ENCODE measurements at regions not wholly inside any gene's neighbourhood (a gene's known extent, or its start where the extent isn't known, plus 50 kb on each side); places are given as distances from the start of the nearest gene placed in this dataset.
A peak's percentile ranks its signal among the peaks of the same experiment; 100 is the strongest.
"Not testable (repeated sequence)": the region's sequence is repeated elsewhere in the genome, so short reads cannot be mapped to it uniquely, and the experiment has no call there.

GRCh38 chr19:34871911-34872310, 54.8 kb upstream of the ZNF30 start:
- not testable (repeated sequence) for DNase-seq

- no peak for DNase-seq
Measured at GRCh38 chr19:34867631-34868030, 59.1 kb upstream of the ZNF30 start.

- not testable (repeated sequence) for DNase-seq
Measured at GRCh38 chr19:34865225-34865624, 61.5 kb upstream of the ZNF30 start.

- DNase-seq, result peak; percentile 26
Measured at GRCh38 chr19:34859823-34860736, 66.6 kb upstream of the ZNF30 start.

GRCh38 chr19:34859325-34859724, 67.4 kb upstream of the ZNF30 start:
- not testable (repeated sequence) for DNase-seq

- DNase-seq, result no peak
Measured at GRCh38 chr19:34856052-34856451, 70.7 kb upstream of the ZNF30 start.

- DNase-seq, result no peak
Measured at GRCh38 chr19:34853369-34853768, 73.3 kb upstream of the ZNF30 start.

GRCh38 chr19:34852669-34853068, 74.0 kb upstream of the ZNF30 start:
- DNase-seq, result no peak

- DNase-seq, result no peak
Measured at GRCh38 chr19:34851277-34851804, 75.4 kb upstream of the ZNF30 start.

- DNase-seq, result no peak
Measured at GRCh38 chr19:34847393-34847792, 74.4 kb upstream of the ZNF599 start.

GRCh38 chr19:34844277-34844676, 71.3 kb upstream of the ZNF599 start:
- DNase-seq, result no peak

- DNase-seq, result no peak
Measured at GRCh38 chr19:34841780-34842179, 68.8 kb upstream of the ZNF599 start.

GRCh38 chr19:34838753-34839431, 65.9 kb upstream of the ZNF599 start:
- DNase-seq, result peak; percentile 45

GRCh38 chr19:34838248-34838647, 65.2 kb upstream of the ZNF599 start:
- DNase-seq, result no peak

GRCh38 chr19:34837262-34837661, 64.2 kb upstream of the ZNF599 start:
- no peak for DNase-seq

GRCh38 chr19:34835631-34836351, 62.8 kb upstream of the ZNF599 start:
- DNase-seq, result no peak

GRCh38 chr19:34834472-34835061, 61.6 kb upstream of the ZNF599 start:
- DNase-seq, result no peak

GRCh38 chr19:34832581-34833112, 59.6 kb upstream of the ZNF599 start:
- DNase-seq, result no peak

GRCh38 chr19:34831714-34832113, 58.7 kb upstream of the ZNF599 start:
- DNase-seq, result no peak

GRCh38 chr19:34828156-34828555, 55.1 kb upstream of the ZNF599 start:
- DNase-seq, result no peak

GRCh38 chr19:34825212-34825611, 52.2 kb upstream of the ZNF599 start:
- DNase-seq, result no peak

- no peak for DNase-seq
Measured at GRCh38 chr19:34824686-34825085, 51.7 kb upstream of the ZNF599 start.
